Brain pericyte (primary cell): ENCODE measurements at regions not wholly inside any gene's neighbourhood (a gene's known extent, or its start where the extent isn't known, plus 50 kb on each side); places are given as distances from the start of the nearest gene placed in this dataset.
"Not testable (repeated sequence)": the region's sequence is repeated elsewhere in the genome, so short reads cannot be mapped to it uniquely, and the experiment has no call there.

Source experiments
- DNase-seq: peaks from one replicate; pipeline ENCODE4 v3.0.0-alpha.2; 2012; ENCODE audit warnings: low read depth, low spot score

DNA sequence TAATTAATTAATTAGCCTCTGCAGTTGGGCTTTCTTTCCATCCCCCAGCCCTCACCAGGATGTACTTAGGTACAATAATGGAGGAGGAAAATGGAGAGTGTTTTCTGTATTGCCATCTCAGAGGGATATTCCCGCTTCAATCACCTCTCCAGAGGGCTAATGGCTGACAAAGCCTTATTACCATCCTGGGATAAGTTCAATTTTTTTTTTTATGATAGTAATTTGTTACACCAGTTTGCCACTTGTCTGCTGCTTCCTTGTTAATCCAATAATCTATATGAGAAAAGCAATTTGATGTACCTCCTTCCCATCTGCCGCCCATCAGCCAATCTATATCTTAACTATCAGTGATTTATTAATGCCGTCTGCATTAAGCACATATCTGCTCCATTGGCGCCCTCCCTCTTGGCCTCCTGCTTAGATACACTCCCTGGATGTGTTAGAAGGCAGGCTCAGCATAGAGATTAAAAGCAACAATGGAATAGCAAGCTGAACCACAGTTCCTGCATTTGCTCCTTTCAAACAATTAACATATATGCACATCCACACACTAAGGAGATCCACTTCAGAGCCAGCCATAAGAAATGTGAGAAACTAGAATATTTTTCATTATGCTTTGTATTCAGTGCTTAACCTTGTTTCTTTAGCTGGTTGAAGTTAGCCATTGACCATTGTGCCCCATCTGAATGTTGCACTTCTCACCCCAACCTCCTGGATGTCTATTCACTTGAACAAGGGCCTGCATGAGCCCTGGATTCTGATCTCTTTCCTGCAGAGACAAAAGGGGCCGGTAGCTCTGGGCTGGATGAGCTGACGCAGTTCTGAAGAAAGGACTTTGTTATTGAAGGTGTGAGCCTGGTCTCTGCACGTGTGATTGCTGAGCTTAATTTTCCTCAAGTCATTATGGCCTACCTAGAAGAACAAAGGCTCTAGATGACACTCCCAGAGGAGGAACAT, 237.3 kb upstream of the GAP43 start:
- no peak for DNase-seq

DNA sequence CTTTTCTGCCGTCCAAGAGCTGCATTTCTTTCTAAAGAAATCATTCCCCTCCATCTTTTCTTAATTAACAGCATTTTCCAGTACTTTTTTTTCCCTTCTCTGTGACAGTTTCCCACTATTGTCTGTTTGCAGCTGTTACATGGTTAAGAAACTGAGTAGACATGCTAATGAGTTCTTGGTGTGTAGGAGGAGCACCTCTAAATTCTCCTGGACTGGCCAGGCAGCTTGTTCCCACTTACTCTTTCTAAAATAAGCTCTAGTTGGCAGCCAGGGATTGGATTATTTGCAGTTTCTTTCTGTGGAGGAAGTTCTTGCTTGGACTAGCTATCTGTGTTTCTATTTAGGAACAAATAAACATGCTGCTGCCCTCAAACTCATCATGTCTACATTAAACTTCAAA, 235.1 kb upstream of the GAP43 start:
- DNase-seq, result no peak

DNA sequence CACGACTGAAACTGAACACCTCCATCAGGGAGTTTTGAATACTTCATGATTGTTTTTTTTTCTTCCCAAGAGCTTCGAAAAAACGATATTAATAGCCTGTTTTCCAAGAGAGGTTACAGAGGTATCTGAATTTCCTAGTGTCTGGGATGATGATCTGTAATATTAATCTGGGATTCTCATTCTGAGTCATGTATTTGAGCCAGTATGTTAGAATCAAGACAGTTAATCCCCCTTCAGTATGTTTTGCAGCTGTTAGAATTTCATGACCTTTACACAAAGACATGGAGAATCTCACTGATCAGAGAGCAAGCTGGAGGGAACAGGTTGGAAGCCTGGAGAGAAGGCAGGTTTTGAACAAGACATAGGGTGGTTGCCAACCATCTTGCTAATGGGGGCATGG, 234.5 kb upstream of the GAP43 start:
- DNase-seq, result no peak

DNA sequence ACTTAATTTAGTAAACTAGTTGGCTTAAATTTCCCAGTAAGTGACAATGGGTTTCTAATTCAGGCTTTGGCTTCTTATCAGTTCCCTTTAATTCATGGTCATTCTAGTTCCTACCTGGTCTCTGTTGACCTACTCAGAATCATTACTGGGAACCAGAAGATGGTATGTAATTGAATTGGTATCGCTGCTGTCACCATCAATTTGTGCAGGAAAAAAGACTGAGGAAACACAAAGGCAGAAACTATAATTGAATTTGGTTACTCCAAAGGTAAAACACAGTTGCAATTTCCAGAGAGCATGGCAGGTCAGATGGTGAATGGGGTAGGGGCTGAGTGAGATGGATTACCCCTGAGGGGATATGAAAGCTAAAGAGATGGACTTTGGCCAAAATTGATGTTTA, 226.5 kb upstream of the GAP43 start:
- DNase-seq, result no peak

DNA sequence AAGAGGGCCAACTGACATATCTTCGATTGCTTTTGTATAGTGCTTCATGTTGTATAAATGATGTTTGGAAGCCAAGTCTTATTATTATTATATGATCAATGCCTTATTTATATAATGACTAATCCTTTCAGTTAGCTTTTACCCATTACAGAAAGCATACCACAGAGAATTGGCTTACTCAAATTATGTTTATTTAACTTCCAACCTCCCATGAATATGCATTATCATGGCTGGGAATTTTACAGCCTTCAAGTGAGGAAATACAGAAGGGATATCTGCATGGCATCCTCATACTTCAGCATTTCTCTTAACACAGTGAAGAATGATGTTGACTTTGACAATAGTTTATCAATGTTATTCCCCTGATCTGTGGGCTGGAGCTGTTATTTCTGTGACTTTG, 225.9 kb upstream of the GAP43 start:
- peak; percentile 57 for DNase-seq

DNA sequence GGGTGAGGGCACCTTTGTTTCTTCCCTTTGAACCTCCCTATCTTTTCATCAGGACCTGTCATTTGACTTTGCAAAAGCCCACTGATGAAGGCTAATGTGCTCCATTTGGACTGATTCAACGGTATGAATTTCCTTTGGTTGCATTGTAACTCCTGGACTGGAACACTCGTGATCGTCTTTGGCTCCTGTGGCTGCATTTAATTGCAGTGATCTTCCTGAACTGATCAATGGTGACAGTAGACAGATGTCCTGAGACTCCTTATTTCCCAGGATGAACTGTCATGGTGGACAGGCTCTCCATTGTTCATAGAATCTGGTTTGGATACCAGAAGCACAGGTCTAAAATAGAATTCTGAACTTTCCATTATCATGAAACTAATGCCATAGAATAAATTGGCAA, 224.8 kb upstream of the GAP43 start:
- no peak for DNase-seq

DNA sequence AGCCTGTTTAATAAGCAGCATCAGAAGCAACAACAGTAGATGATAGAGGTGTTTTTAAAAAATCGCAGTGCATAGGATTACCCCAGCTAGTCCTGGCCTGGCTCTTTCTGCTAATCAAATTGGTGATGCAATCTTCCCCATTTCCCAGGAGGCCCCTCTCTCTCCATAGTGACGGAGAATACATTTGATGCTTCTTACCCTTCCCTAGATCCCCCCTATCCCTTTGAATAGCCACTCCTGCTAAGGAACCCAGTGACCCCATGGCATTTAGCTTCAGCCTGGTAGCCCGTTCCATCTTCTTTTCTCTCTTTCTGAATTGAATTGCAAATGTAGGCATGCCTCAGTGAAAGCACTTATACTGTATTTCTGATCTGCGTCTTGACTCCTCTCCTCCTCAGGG, 223.6 kb upstream of the GAP43 start:
- DNase-seq, result no peak

DNA sequence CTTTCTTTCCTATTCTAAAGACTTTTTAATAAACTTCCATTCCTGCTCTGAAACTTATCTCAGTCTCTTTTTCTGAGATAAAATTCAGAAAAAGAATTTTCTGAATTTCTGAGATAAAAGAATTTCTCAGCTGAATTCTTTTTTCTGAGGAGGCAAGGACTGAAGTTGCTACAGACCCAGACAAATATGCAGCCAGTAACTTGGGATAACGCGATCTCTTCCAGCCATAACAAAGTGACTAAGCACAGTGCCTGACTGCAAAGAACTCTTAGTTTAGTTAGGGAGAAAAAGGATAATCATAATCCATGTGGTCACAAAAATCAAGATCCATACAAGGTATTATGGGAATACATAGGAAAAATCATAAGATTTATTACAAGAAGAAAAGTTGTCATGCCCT, 222.0 kb upstream of the GAP43 start:
- DNase-seq, result peak; percentile 48

DNA sequence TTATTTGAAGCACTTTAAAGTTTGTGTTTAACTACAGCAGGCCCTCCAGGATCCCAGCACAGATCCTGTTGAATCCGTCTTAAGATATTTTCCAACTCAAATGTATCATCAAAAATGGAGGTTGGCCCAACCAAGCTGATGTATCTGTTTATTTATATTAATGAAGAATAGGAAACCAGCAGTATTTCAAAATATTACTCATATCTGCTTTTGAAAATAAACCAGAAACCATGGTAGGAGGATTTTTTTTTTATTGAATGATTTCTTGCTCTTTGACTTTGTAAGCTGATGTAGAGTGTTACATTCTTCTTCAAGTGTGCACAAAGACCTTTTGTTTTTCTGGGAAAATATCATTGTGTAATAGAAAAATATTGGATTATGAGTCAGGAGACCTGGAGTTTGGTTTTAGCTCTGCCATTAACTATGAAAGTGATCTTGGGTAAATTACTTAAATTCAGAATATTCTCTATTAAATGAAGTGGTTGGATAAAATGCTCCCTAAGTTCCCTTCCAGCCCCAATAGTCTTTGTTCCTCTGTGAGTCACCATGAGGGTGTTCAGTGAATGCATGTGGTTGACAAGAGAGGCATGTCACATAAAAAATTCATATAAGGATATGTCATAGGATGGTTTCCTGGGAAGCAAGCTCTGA, 221.3 kb upstream of the GAP43 start:
- peak; percentile 65 for DNase-seq

DNA sequence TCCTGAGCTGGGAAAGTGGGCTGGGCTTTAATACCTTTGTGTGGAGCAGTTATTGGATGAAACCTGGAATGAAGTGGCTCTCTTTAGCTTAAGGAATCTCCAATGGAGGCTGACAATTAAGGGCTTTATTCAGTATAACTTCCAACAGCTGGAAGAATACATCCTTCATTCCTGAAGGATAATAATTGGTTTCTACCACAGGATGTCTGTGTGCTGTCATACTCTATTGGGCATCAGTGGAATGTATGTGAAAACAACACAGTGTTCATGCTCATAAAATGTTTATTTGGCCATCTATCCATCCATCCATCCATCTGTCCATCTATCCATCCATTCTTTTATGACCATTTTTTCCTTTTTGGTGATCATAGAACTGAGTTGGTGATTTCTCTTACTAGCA, 220.7 kb upstream of the GAP43 start:
- no peak for DNase-seq

DNA sequence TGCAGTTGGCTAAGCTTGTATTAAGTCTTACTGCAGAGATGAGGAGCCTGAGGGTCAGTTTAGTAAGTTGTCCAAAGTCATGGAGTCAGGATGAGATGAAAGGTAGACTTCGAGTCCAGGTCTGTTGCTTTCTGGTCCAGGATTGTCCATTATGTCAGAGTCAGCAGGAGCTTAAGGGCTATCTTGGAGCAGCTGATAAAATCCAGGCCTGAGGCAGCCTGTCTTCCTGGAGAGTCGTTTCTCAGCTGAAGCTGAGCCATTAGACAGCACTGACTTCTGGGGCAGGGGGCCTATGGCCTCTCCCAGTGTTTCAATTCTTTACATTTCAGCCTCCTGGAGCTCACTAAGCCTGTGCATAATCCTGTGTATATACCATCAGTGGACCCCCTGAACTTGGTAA, 219.5 kb upstream of the GAP43 start:
- DNase-seq, result no peak

DNA sequence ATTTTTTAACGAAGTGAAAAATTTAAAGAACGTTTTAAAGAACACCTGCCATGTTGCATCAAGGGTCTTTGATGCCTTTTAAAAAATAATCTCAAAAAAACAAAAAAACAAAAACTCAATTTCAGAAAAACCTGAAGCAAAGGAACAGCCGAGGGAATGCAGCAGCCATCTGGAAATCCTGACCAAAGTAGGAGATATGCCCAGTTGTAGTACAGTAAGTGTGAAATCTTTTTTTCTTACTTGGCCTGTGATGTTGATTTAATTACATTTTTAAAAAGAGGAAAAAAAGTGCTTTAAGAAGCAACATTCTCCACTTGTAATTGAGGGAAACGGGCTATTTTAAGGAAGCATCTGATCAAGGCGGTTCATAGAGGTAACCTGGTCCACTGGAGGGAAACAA, 213.7 kb upstream of the GAP43 start:
- DNase-seq, result no peak

DNA sequence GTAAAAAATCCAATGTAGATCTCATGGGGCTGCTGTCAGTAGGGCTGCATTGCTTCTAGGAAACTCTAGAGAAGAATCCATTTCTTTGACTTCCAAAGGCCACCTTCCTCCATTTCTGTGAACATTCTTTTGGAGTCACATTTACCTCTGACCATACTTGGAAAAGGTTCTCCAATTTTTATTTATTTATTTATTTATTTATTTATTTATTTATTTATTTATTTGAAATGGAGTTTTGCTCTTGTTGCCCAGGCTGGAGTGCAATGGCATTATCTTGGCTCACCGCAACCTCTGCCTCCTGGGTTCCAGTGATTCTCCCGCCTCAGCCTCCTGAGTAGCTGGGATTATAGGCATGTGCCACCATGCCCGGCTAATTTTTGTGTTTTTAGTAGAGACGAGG, 208.7 kb upstream of the GAP43 start:
- DNase-seq, result not testable (repeated sequence)

DNA sequence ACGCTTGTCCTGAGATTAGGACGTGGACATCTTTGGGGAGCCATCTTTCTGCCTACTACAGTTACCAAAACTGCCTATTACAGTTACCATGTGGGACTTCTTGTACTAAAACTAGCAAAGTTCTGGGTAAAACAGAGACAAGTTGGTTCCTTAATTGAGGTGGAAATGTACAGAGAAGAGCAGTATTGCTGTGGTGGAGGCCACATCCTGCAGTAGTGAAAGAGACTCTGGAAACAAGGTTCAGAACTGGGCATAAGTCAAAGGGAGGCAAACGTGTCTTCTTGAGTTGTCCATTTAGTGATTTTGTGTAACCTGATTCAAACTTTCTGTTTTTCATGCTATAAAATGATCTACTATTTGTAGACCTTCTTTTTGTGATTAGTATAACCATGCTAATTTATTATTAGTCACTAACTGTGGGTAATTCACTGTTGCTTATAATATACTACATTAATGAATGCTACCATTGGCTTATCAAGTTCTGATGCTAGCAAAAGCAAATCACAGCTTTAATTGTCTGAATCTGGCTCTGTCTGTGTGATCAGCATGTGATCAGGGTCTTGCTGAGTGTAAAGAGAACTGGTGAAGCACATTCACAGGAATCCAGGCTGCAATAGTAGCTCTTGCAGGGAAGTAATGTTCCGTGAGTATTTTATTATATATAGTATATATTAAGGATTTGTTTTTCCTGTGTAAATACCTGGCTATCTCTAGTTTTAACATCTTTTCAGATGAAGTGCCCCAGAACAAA, 207.9 kb upstream of the GAP43 start:
- no peak for DNase-seq

DNA sequence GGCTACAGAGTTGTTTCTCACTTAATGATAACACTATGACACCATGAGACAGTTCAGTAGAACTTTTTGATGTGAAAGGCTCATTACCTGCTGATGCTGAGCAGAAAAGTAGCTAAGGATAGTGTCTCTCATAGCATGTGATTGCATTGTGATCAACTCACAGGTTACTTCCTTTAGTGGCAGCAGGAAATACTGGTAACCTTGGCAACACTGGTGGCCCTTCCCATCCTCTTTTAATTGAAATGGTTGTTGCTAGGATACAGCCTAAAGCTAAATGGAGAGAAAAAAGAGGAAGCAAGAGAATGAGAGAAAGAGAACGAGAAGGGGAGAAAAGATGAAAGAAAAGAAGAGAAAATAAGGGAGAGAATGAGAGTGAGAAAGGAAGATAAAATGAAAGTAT, 204.7 kb upstream of the GAP43 start:
- DNase-seq, result no peak

DNA sequence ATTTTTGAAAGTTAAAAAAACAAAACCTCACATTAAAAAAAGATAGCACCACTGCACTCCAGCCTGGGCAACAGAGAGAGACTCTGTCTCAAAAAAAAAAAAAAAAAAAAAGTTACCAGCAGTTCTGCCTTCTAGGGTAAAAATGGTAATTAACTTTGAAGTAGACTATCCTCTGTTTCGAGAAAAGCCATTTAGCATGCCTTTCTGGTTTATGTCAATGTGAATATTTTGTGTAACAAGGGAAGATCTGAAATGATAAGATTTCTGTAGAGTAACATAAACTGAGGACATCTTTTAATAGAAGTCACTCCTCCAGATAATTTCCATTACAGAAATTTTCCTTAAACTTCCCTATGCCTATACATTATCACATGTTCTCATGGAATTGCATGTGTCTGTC, 203.2 kb upstream of the GAP43 start:
- no peak for DNase-seq

DNA sequence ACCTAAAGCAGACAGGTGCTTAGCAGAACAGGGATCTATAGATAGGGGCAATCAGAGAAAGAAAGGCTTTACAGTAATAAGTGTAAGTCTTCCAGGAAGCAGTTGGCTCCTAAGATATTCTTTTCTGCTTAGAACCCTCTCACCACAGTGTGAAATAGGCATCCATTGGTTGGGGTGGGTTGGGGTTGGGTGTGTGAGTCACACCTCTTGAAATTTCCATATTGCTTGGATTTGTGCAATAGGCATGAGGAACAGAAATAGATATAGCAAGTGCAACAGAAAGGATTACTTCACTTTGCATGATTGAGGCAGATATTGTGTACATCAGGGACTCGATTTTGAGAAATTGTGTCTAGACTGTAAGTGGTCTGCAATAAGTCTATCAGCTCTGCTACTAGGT, 200.1 kb upstream of the GAP43 start:
- no peak for DNase-seq

DNA sequence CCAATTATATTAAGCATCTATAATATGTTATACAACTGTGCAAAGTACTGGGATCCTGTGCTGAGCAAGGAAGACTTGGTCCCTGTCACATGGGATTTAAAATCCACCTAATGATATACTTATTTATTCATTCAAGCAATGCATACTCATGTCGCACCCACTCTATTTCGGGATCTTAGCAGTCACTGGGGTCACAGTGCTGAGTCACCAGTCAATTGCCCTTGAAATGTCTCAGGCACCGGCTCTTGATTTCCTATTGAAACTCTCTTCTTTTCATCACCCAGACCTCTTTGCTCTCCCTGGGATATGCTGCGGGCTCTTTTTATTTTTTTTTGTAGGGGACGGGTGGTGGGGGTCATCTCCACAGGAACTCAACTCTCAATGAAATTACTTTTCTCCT, 194.5 kb upstream of the GAP43 start:
- DNase-seq, result no peak

DNA sequence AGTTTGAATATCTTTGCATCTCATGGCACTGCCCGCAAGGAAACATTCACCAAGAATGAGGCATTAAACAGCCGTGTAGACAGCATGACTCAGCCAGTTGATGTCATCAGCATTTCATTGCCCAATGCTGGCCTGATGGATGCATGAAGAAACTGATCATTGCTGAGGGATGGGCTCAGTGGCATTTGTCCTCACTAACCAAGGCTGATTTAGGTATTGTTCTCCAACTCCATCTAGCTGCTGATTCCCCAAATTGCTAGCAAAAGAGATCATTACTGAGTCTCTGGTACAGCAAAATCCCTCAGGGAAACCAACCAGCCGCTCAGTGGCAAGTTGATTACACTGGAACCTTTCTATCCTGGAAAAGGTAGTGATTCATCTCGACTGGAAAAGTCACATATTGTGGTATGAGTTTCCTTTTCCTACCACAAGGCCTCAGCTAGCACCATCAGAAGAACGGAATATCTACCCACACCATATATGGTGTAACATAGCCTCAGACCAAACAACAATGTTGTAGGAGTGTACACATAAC, 186.5 kb upstream of the GAP43 start:
- peak; percentile 68 for DNase-seq

DNA sequence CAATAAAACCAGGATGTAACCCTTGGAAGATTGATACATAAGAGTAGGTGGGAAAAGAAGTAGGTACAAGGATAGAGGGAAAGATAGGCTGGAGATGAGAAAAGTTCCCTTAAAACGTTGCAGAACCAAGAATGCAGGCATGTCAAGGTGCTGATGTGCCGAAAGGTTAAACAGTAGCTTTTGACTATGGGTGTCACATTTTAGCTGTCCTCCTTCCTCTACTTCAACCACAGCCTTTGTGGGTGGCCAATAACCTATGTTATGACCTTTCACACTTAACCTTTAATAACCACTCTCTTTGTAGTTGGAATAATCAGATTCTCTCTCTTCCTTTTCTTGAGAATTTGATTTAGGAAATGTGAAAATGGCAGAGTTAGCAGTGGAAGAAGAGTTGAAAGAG, 184.5 kb upstream of the GAP43 start:
- DNase-seq, result no peak

DNA sequence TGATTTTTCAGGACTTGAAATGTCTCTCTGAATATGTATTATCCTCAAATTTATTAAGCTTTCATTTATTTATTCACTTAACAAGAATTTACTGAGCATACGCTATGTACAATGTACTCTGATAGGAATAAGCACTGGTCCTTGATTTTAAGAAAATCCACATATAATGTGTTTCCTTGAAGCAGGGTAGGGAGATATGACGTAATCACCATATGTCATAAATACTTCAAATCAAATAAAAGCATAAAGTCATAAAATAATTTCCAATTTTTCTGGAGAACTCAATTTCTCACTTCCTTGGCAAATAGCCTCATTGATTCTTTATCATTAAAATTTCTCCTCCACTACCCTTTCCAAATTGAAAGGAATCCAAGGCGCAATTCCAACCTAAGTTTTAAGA, 177.8 kb upstream of the GAP43 start:
- no peak for DNase-seq

DNA sequence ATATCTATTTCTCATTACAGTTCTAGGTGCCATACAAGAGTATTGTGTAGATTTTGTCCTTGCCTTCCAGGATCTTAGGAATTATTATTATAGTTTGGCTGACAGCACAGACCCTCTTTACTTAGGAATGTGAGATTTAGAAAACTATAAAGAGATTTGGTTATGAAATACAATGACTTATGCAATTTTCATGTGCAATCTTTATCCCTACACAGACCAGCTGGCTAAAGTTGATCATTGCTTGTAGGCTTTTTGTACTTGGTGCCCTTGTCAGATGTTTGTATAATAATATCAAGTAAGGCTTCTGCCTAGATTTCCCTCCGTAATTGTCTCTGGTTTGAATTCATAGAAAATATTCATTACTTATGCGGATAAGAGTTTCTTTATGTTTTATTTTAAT, 174.5 kb upstream of the GAP43 start:
- no peak for DNase-seq
